GM13976 (cell line): ENCODE measurements at regions not wholly inside any gene's neighbourhood (a gene's known extent, or its start where the extent isn't known, plus 50 kb on each side); places are given as distances from the start of the nearest gene placed in this dataset.

Experiments used
- DNase-seq: peaks from one replicate; pipeline ENCODE4 v3.0.0; 2012; ENCODE audit warnings: low spot score
- in situ Hi-C: fragments of 300-500 bp; cut with MboI; formaldehyde crosslinking; loops from one replicate; pipeline ENCODE4 v1.12.0; 2022; ENCODE audit warnings: low sequenced_read_pairs, mixed read lengths, inconsistent platforms; ENCODE audit not compliant: unreplicated experiment
- TF ChIP-seq, protein P1 (sequence below): IDR thresholded peaks from 2 replicates; pipeline ENCODE4 v1.5.1; 2012; ENCODE audit warnings: borderline replicate concordance, mild to moderate bottlenecking; ENCODE audit not compliant: insufficient read depth; ENCODE audit errors: extremely low read depth, missing control alignments, control extremely low read depth

- TF ChIP-seq, protein P1, sequence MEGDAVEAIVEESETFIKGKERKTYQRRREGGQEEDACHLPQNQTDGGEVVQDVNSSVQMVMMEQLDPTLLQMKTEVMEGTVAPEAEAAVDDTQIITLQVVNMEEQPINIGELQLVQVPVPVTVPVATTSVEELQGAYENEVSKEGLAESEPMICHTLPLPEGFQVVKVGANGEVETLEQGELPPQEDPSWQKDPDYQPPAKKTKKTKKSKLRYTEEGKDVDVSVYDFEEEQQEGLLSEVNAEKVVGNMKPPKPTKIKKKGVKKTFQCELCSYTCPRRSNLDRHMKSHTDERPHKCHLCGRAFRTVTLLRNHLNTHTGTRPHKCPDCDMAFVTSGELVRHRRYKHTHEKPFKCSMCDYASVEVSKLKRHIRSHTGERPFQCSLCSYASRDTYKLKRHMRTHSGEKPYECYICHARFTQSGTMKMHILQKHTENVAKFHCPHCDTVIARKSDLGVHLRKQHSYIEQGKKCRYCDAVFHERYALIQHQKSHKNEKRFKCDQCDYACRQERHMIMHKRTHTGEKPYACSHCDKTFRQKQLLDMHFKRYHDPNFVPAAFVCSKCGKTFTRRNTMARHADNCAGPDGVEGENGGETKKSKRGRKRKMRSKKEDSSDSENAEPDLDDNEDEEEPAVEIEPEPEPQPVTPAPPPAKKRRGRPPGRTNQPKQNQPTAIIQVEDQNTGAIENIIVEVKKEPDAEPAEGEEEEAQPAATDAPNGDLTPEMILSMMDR, result no peak
- DNase-seq, result no peak
- in situ Hi-C loops, result no loop called here
These were observed 72.2 kb downstream of the RIN2 start for GRCh38 chr20:19830211-19830785.

GRCh38 chr20:19832875-19833274, 74.8 kb downstream of the RIN2 start:
- DNase-seq, result no peak
- TF ChIP-seq, protein P1, result no peak
- in situ Hi-C loops, result no loop called here

DNA sequence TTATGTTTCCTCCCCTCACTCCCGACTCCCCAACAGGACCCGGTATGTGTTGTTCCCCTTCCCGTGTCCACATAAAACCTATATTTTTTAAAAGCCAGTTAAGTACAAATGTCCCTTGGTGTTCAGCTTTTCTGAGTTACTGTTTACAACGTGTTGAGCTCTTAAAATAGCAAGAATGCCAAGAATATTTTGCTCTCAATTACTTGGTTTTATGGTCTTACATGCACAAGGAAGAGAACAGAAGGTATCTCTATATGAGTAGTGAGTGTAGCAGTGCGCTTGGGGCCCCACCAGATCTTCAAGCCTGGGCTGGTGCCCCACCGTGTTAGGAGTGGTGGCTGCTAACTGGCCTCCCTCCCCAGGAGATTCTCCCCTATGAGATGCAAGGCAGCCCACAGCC, 75.3 kb downstream of the RIN2 start:
- TF ChIP-seq, protein P1, result no peak
- in situ Hi-C loops, result no loop called here
- DNase-seq, result no peak

- DNase-seq, result no peak
- TF ChIP-seq, protein P1, result no peak
- in situ Hi-C loops, result no loop called here
These were observed 76.2 kb downstream of the RIN2 start for GRCh38 chr20:19834287-19834686.

- no peak for DNase-seq
- TF ChIP-seq, protein P1, result no peak
- in situ Hi-C loops, result no loop called here
These were observed 76.7 kb downstream of the RIN2 start for GRCh38 chr20:19834783-19835182.

DNA sequence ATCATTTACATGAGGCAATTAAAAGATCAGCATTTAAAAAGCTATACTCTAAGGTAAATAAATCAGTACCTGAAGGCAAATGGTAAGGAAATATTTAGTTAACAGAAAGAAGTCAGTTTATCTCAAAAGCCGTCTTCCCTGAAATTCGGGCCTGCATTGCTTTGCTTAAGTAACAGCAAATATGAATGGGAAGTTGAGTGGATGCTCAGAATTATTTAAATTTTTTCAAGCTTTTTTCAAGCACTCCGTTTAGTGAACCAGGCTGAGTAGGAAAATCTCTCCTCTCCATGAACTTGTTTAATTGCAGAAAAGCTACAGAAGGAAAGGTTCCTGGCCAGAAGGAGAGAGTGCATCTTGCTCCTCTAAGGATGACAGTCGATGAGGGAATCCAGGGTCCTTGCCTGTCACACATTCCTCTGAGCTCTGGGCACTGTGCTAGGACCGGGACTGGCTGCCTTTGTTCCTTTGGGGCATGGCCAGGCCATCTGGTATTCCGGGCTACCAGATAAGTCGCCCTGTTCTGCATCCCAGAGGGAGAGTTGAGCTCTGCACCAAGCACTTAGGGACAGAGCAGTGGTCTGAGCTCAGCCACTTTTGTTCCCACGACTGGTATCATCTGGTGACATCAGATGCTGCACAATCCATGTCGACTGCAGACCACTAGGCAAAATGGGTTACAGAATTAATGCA, 77.6 kb downstream of the RIN2 start:
- no peak for DNase-seq
- in situ Hi-C loops, result no loop called here
- TF ChIP-seq, protein P1, result no peak
